Lower leg skin (tissue), 4 donors: ENCODE measurements at regions not wholly inside any gene's neighbourhood (a gene's known extent, or its start where the extent isn't known, plus 50 kb on each side); places are given as distances from the start of the nearest gene placed in this dataset.

Experiments used
- DNase-seq, 2 donors: peaks; one replicate each; pipeline ENCODE4 v3.0.0-alpha.2; 2019; ENCODE audit warnings: low spot score in 2 of 2
- H3K4me3 ChIP-seq: fragments of 200-600 bp; sonication (generic); 2 replicates; pipeline ENCODE4 v1.5.1; 2017; ENCODE audit warnings: mild to moderate bottlenecking, low read depth; ENCODE audit not compliant: poor library complexity, severe bottlenecking
- CTCF ChIP-seq, 3 donors: fragments of 450-650 bp; IDR thresholded peaks; one replicate each; pipeline ENCODE4 v1.5.1; 2016; ENCODE audit warnings: antibody characterized with exemption in 3 of 3, mild to moderate bottlenecking in 3 of 3, moderate library complexity in 2 of 3
- POLR2A ChIP-seq, 2 donors: fragments of 450-650 bp; IDR thresholded peaks; one replicate each; pipeline ENCODE4 v1.6.1; 2016 to 2017; ENCODE audit warnings: antibody characterized with exemption in 2 of 2, mild to moderate bottlenecking in 1 of 2, moderate library complexity in 1 of 2
- WGBS, 2 donors: methylation state at CpG; one replicate each; pipeline ENCODE4 v1.1.5; 2018; 5-methylcytosine and 5-hydroxymethylcytosine counted together
- intact Hi-C: fragments of 100-400 bp; cut with DNase I; formaldehyde crosslinking; loops from one replicate; pipeline ENCODE4 v1.15.0; 2023; ENCODE audit warnings: low total_unique reads

- 85 to 86% methylated on average over 4 of the region's 4 CpGs for WGBS, 2 donors
- H3K4me3 ChIP-seq = no peak overlapping the region
- TF ChIP-seq POLR2A (IDR thresholded peaks at IDR 0.05) = no peak
- TF ChIP-seq CTCF (IDR thresholded peaks at IDR 0.05) = no peak
- intact Hi-C loops = no loop called here
- DNase-seq = no peak
Observed at GRCh38 chr20:48324744-48325143, 503.1 kb downstream of the PREX1 start.

- no peak for TF ChIP-seq POLR2A (IDR thresholded peaks at IDR 0.05)
- TF ChIP-seq CTCF (IDR thresholded peaks at IDR 0.05) = no peak
- no peak for DNase-seq
- intact Hi-C loops = no loop called here
- no peak overlapping the region for H3K4me3 ChIP-seq
- WGBS, 2 donors = 86 to 88% methylated on average over 6 of the region's 6 CpGs
Observed at GRCh38 chr20:48321271-48321670, 506.5 kb downstream of the PREX1 start.

GRCh38 chr20:48319943-48320584 lies 507.7 kb downstream of the PREX1 start:
- H3K4me3 ChIP-seq = no peak overlapping the region
- TF ChIP-seq POLR2A (IDR thresholded peaks at IDR 0.05) (no peak), CTCF (IDR thresholded peaks at IDR 0.05) (no peak)
- intact Hi-C loops = no loop called here
- 76 to 86% methylated on average over 12 of the region's 12 CpGs for WGBS, 2 donors
- no peak for DNase-seq

GRCh38 chr20:48317578-48317977 lies 510.2 kb downstream of the PREX1 start:
- intact Hi-C loops = no loop called here
- 62 to 76% methylated on average over 5 to 6 of the region's 6 CpGs for WGBS, 2 donors
- DNase-seq = no peak

GRCh38 chr20:48314925-48315592 lies 512.7 kb downstream of the PREX1 start:
- DNase-seq = no peak
- TF ChIP-seq CTCF (IDR thresholded peaks at IDR 0.05) (no peak), POLR2A (IDR thresholded peaks at IDR 0.05) (no peak)
- WGBS, 2 donors = 93 to 96% methylated on average over 6 of the region's 6 CpGs
- no peak overlapping the region for H3K4me3 ChIP-seq
- intact Hi-C loops = loop anchor here (1.0 kb wide), 1 partner anchor 30 kb away; no protein-coding TSS in a partner anchor

More at GRCh38 chr20:48317578-48317977, 510.2 kb downstream of the PREX1 start:
- no peak overlapping the region for H3K4me3 ChIP-seq
- TF ChIP-seq POLR2A (IDR thresholded peaks at IDR 0.05) = no peak
- TF ChIP-seq CTCF (IDR thresholded peaks at IDR 0.05) = no peak
